Endothelial cell (in vitro differentiated cells): ENCODE measurements at regions not wholly inside any gene's neighbourhood (a gene's known extent, or its start where the extent isn't known, plus 50 kb on each side); places are given as distances from the start of the nearest gene placed in this dataset.
A peak's percentile ranks its signal among the peaks of the same experiment; 100 is the strongest.

Source experiments
- DNase-seq: peaks from one replicate; pipeline ENCODE4 v3.0.0; 2021; ENCODE audit warnings: low spot score
- H3K27ac Mint-ChIP-seq: one replicate; pipeline ENCODE4 v1.8.0; 2021; ENCODE audit warnings: mixed read lengths, inconsistent platforms; ENCODE audit not compliant: unreplicated experiment
- H3K27me3 Mint-ChIP-seq: one replicate; pipeline ENCODE4 v1.8.0; 2021; ENCODE audit warnings: mild to moderate bottlenecking, moderate library complexity, mixed read lengths, inconsistent platforms; ENCODE audit not compliant: unreplicated experiment
- H3K36me3 Mint-ChIP-seq: one replicate; pipeline ENCODE4 v1.8.0; 2021; ENCODE audit warnings: mild to moderate bottlenecking, low read depth, mixed read lengths, inconsistent platforms; ENCODE audit not compliant: unreplicated experiment
- H3K4me1 Mint-ChIP-seq: one replicate; pipeline ENCODE4 v1.8.0; 2021; ENCODE audit warnings: mild to moderate bottlenecking, mixed read lengths, inconsistent platforms; ENCODE audit not compliant: unreplicated experiment
- H3K4me3 Mint-ChIP-seq: one replicate; pipeline ENCODE4 v1.8.0; 2021; ENCODE audit warnings: mild to moderate bottlenecking, mixed read lengths, inconsistent platforms; ENCODE audit not compliant: unreplicated experiment
- H3K9me3 Mint-ChIP-seq: one replicate; pipeline ENCODE4 v1.8.0; 2021; ENCODE audit warnings: mixed read lengths, inconsistent platforms; ENCODE audit not compliant: unreplicated experiment
- CTCF ChIP-seq: fragments of 200-600 bp; sonication (generic); IDR thresholded peaks from one replicate; pipeline ENCODE4 v1.5.0; 2021; ENCODE audit warnings: antibody characterized with exemption; ENCODE audit not compliant: unreplicated experiment

- TF ChIP-seq CTCF = no peak
- H3K9me3 Mint-ChIP-seq = no peaks in the 10 kb centered on the region
- H3K4me1 Mint-ChIP-seq = peaks cover 3% of the 10 kb centered on the region
- no peak for DNase-seq
- no peaks in the 10 kb centered on the region for H3K36me3 Mint-ChIP-seq
- no peak overlapping the region for H3K27ac Mint-ChIP-seq
- H3K4me3 Mint-ChIP-seq = no peak overlapping the region
- H3K27me3 Mint-ChIP-seq = no peaks in the 10 kb centered on the region
Observed at GRCh38 chr12:67436230-67436629, 167.1 kb downstream of the CAND1 start.

GRCh38 chr12:67437011-67437410 lies 167.9 kb downstream of the CAND1 start:
- H3K27ac Mint-ChIP-seq = no peak overlapping the region
- no peaks in the 10 kb centered on the region for H3K9me3 Mint-ChIP-seq
- no peak for DNase-seq
- H3K36me3 Mint-ChIP-seq = no peaks in the 10 kb centered on the region
- no peak overlapping the region for H3K4me3 Mint-ChIP-seq
- H3K4me1 Mint-ChIP-seq = peaks cover 3% of the 10 kb centered on the region
- TF ChIP-seq CTCF = no peak
- H3K27me3 Mint-ChIP-seq = peaks cover 2% of the 10 kb centered on the region

DNA sequence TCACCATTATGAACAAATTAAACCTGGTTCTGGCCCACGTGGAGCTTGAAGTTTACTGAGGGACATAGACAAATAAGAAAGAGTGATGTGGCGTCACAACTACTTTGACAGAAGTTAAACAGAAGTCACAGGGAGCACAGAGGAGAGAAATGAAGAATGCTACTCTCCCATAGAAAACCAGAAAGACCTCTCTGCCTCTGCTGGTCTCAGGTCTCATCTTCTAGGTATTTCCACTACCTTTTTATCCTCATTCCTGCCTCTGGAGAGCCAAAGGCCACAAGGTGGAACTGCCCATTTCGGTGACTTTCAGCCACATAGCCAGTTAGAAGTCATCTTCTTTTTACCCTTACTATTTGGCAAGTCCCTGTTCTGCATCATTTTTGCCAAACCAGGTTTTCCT lies 170.5 kb downstream of the CAND1 start:
- H3K4me1 Mint-ChIP-seq = peaks cover 3% of the 10 kb centered on the region
- TF ChIP-seq CTCF = no peak
- no peaks in the 10 kb centered on the region for H3K9me3 Mint-ChIP-seq
- H3K27me3 Mint-ChIP-seq = peaks cover 4% of the 10 kb centered on the region
- H3K27ac Mint-ChIP-seq = no peak overlapping the region
- DNase-seq = no peak
- H3K36me3 Mint-ChIP-seq = no peaks in the 10 kb centered on the region
- no peak overlapping the region for H3K4me3 Mint-ChIP-seq

DNA sequence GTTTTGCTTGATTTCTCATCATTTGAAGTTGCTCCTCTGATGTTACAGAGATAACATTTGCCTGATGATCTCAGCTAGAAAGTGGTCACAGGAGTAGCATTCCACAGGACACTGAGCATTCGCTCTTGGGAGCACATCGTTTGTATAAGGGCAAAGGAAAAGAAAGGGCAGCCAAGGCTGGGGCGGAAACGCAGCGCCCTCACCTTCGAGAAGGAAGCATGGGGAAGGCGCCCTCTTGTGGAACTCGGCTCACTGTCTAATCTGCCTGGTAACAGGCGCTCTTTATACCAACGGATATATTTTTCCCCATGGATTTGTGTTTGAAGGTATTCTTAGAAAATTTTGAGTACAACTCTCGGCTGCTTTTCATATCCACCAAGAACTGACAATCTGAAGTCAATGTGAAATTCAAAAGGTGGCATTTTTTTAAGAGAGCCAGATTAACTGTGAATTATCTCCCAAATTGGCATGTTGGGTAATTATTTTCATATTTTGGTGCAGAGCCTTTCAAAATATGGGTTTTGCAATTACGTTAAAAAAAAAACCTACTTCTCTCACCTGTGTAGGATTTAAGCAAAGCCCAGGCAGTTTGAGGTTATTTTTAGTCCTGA lies 172.7 kb downstream of the CAND1 start:
- DNase-seq = peak; percentile 79
- Mint-ChIP-seq H3K9me3 (no peaks in the 10 kb centered on the region), H3K36me3 (no peaks in the 10 kb centered on the region), H3K27me3 (peaks cover 4% of the 10 kb centered on the region), H3K4me1 (peaks cover 3% of the 10 kb centered on the region), H3K27ac (no peak overlapping the region), H3K4me3 (no peak overlapping the region)
- peak; percentile 67 for TF ChIP-seq CTCF

- no peak for TF ChIP-seq CTCF
- Mint-ChIP-seq H3K4me3 (no peak overlapping the region), H3K27ac (no peak overlapping the region), H3K36me3 (no peaks in the 10 kb centered on the region), H3K9me3 (no peaks in the 10 kb centered on the region), H3K4me1 (no peaks in the 10 kb centered on the region), H3K27me3 (peaks cover 4% of the 10 kb centered on the region)
- DNase-seq = no peak
Observed at GRCh38 chr12:67442347-67442841, 173.2 kb downstream of the CAND1 start.
